Activated naive CD8-positive, alpha-beta T cell (primary cell): ENCODE measurements at regions not wholly inside any gene's neighbourhood (a gene's known extent, or its start where the extent isn't known, plus 50 kb on each side); places are given as distances from the start of the nearest gene placed in this dataset.

Experiments used
- H3K27ac Mint-ChIP-seq: one replicate; pipeline ENCODE4 v1.8.0; 2021; ENCODE audit warnings: mixed read lengths
- H3K27me3 Mint-ChIP-seq: one replicate; pipeline ENCODE4 v1.8.0; 2021; ENCODE audit warnings: mixed read lengths
- H3K36me3 Mint-ChIP-seq: one replicate; pipeline ENCODE4 v1.8.0; 2021; ENCODE audit warnings: mixed read lengths
- H3K4me1 Mint-ChIP-seq: one replicate; pipeline ENCODE4 v1.8.0; 2021; ENCODE audit warnings: low read depth, mixed read lengths
- H3K4me3 Mint-ChIP-seq: one replicate; pipeline ENCODE4 v1.8.0; 2021; ENCODE audit warnings: mild to moderate bottlenecking, mixed read lengths
- H3K9me3 Mint-ChIP-seq: one replicate; pipeline ENCODE4 v1.8.0; 2021; ENCODE audit warnings: low read depth, mixed read lengths

- Mint-ChIP-seq H3K27me3 (peaks cover 6% of the 10 kb centered on the region), H3K36me3 (no peaks in the 10 kb centered on the region), H3K9me3 (no peaks in the 10 kb centered on the region), H3K4me3 (no peak overlapping the region), H3K27ac (no peak overlapping the region), H3K4me1 (no peaks in the 10 kb centered on the region)
These were observed 93.1 kb upstream of the ANKRD1 start for GRCh38 chr10:91013985-91014384.

DNA sequence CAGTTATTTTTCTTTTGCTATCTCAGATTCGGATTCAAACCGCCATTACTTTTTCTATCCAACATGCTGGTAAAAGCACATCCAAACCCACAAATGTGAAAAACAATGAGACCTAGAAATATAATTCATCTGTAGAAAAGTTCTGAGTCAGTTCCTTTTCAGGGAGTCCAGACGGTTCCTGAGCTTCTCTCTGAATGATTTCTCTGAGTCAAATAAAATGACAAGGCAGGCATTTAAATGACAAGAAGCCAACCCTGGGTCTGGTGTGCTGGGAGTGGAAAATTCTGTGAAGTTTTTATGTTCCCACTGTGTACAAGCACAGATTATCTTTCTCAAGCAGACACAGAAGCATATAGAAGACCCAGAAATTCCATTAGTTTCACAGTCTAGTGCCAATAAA is 96.3 kb upstream of the ANKRD1 start:
- H3K4me1 Mint-ChIP-seq: no peaks in the 10 kb centered on the region
- H3K4me3 Mint-ChIP-seq: no peak overlapping the region
- no peaks in the 10 kb centered on the region for H3K36me3 Mint-ChIP-seq
- peaks cover 6% of the 10 kb centered on the region for H3K27me3 Mint-ChIP-seq
- no peaks in the 10 kb centered on the region for H3K9me3 Mint-ChIP-seq
- no peak overlapping the region for H3K27ac Mint-ChIP-seq

GRCh38 chr10:91021901-91022300 is 101.0 kb upstream of the ANKRD1 start:
- Mint-ChIP-seq H3K27me3 (no peaks in the 10 kb centered on the region), H3K4me3 (no peak overlapping the region), H3K4me1 (no peaks in the 10 kb centered on the region), H3K36me3 (no peaks in the 10 kb centered on the region), H3K9me3 (no peaks in the 10 kb centered on the region), H3K27ac (no peak overlapping the region)

GRCh38 chr10:91022390-91022789 is 101.5 kb upstream of the ANKRD1 start:
- Mint-ChIP-seq H3K27me3 (no peaks in the 10 kb centered on the region), H3K4me3 (no peak overlapping the region), H3K27ac (no peak overlapping the region), H3K4me1 (no peaks in the 10 kb centered on the region), H3K36me3 (no peaks in the 10 kb centered on the region), H3K9me3 (no peaks in the 10 kb centered on the region)

GRCh38 chr10:91022924-91023699 is 102.2 kb upstream of the ANKRD1 start:
- Mint-ChIP-seq H3K9me3 (no peaks in the 10 kb centered on the region), H3K27ac (no peak overlapping the region), H3K36me3 (no peaks in the 10 kb centered on the region), H3K27me3 (no peaks in the 10 kb centered on the region), H3K4me1 (no peaks in the 10 kb centered on the region), H3K4me3 (no peak overlapping the region)

DNA sequence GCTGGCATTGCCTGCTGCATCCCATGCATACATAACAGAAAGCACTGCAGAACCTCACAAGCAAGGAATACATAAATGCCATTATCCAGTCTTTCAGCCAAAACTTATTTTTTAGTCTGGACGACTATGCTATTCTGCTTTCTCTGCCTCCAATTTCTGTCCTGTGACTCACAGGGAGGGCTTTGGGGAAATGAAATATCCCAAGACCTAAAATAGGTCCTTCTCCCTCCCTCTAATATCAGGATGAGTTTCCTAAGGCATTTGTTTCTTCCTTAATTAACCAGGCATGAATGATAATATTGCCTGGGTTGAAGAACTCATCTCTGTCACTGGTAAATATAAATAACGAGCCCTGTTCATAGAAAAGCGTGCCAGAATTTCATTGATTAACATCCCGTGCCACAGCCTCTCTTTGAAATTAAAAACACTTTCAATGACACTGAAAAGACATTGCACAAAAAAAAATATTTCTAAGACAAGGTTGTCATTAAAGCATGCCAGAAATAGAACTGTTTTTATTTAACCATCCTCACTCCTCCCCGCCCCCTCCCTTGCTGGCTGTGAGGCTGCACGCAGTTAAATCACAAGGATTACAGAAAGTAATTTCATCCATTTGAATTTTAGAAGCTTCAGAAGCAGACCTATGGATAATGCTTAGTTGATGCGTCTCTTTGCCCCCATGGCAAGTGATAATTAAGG is 103.0 kb upstream of the ANKRD1 start:
- H3K36me3 Mint-ChIP-seq: no peaks in the 10 kb centered on the region
- no peaks in the 10 kb centered on the region for H3K4me1 Mint-ChIP-seq
- no peak overlapping the region for H3K4me3 Mint-ChIP-seq
- H3K9me3 Mint-ChIP-seq: no peaks in the 10 kb centered on the region
- no peak overlapping the region for H3K27ac Mint-ChIP-seq
- no peaks in the 10 kb centered on the region for H3K27me3 Mint-ChIP-seq

DNA sequence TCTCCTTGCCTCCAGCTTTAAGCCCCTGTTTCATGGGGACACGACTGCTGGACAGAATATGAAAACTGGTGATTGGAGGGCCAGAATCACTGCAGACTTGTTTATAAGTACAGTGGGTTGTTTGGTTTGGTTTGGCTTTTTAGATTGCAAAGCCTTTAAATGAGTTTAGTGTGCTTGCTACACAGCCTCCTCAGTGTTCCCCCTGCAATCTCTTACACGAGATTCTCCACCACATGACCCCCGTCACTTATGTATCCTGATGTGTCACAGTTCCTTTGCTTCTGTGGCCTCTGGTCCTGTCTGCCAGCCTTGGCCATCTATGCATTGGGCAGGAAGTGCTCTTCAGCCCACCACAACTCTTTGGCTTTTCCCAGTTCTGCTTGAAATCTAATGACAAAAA is 103.7 kb upstream of the ANKRD1 start:
- Mint-ChIP-seq H3K9me3 (no peaks in the 10 kb centered on the region), H3K4me3 (no peak overlapping the region), H3K4me1 (no peaks in the 10 kb centered on the region), H3K27ac (no peak overlapping the region), H3K36me3 (no peaks in the 10 kb centered on the region), H3K27me3 (no peaks in the 10 kb centered on the region)

DNA sequence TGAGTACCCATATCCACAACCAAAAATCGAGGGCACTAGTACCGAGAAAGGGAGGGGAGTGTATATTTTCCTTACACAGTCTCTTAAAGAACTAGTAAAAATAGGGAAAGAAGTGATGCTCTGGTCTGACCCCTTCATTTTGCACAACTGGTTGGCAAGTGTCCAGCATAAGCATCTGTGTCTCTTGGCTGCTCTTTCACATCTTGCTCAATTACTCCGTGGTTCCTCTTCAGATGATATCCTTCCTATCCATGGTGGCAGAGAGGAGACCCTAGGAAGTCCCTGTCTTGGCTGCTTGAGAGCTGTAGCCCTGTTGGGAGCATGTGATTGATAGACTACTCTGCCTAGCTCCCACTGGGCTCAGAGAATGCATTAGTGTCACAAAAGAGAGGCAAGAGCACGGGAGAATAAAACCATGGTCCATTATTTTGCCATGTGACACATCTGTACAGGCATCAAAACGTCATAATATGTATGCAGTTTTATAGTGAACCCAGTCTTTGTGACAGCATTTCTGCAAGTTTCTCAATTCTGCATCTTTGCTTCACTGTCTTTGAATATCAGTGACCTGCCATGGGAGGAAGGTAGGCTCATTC is 111.8 kb upstream of the ANKRD1 start:
- H3K4me3 Mint-ChIP-seq: no peak overlapping the region

GRCh38 chr10:91033324-91033950 is 112.5 kb upstream of the ANKRD1 start:
- Mint-ChIP-seq H3K27ac (peak overlapping the region; percentile 86), H3K4me1 (peaks cover 21% of the 10 kb centered on the region), H3K4me3 (peak overlapping the region; percentile 46), H3K9me3 (no peaks in the 10 kb centered on the region), H3K27me3 (no peaks in the 10 kb centered on the region), H3K36me3 (no peaks in the 10 kb centered on the region)

More for the DNA sequence above, 111.8 kb upstream of the ANKRD1 start:
- Mint-ChIP-seq H3K27ac (no peak overlapping the region), H3K36me3 (no peaks in the 10 kb centered on the region), H3K27me3 (no peaks in the 10 kb centered on the region), H3K4me1 (peaks cover 21% of the 10 kb centered on the region), H3K9me3 (no peaks in the 10 kb centered on the region)

GRCh38 chr10:91034042-91034441 is 113.2 kb upstream of the ANKRD1 start:
- peaks cover 21% of the 10 kb centered on the region for H3K4me1 Mint-ChIP-seq
- H3K4me3 Mint-ChIP-seq: peak overlapping the region; percentile 46
- H3K27ac Mint-ChIP-seq: peak overlapping the region; percentile 86

DNA sequence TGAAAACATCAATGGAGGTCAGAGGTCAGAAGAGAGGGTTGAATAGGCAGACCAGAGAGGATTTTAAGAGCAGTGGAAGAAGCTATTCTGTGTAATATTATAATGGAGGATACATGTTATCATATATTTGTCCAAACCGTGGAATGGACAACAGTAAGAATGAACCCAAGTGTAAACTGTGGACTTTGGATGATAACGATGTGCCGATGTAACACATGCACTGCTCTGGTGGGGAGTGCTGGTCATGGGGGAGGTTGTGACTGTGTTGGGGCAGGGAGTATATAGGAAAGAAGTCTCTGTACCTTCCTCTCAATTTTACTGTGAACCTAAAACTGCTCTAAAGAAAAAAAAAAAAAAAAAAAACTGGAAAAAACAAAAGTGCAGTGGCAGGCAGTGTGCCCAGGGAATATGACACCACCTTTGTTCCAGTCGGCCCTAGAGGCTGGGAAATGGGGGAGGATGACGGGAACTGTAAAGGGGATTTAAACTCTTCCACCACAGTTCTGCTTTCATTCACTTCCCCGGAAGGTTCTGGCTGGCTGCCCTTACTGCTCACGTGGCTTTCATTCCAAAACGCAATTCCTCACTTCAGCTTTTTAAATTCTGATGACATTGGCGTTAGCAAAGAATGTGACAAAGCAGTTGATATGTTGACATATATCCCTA is 113.7 kb upstream of the ANKRD1 start:
- peak overlapping the region; percentile 86 for H3K27ac Mint-ChIP-seq
- H3K27me3 Mint-ChIP-seq: no peaks in the 10 kb centered on the region
- no peaks in the 10 kb centered on the region for H3K9me3 Mint-ChIP-seq
- peak overlapping the region; percentile 46 for H3K4me3 Mint-ChIP-seq
- H3K36me3 Mint-ChIP-seq: no peaks in the 10 kb centered on the region
- peaks cover 21% of the 10 kb centered on the region for H3K4me1 Mint-ChIP-seq

More at GRCh38 chr10:91034042-91034441, 113.2 kb upstream of the ANKRD1 start:
- Mint-ChIP-seq H3K27me3 (no peaks in the 10 kb centered on the region), H3K9me3 (no peaks in the 10 kb centered on the region), H3K36me3 (no peaks in the 10 kb centered on the region)

DNA sequence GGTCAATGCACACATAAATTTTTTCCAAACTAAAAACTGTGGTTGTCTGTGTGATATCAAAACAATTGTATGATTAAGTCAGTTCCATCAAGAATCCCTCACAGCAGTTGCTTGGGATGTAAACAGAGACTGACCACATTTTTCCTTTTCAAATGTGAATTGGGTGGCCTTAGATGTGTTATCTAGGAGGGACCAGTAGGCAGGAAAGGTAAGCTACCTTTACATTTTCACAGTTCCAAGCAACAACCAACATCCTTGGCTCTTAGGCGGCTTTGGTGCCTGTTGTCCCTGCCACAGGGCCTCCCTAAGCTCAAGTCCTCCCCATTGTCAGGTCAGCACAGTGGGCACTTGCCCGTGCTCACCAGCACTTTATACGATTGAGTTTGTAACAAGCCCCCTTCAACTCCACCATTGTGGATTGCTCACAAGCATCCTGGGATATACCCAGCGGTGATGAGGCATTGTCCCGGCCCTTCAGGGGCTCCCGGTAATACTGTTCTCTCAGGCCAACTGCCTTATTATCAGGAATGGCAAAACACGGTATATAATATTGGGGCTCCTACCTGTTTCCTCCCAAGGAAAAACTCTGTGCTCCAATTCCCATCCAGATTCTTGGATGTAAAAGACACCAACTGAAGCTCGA is 114.9 kb upstream of the ANKRD1 start:
- Mint-ChIP-seq H3K4me3 (no peak overlapping the region), H3K36me3 (peaks cover 2% of the 10 kb centered on the region), H3K27ac (no peak overlapping the region), H3K27me3 (no peaks in the 10 kb centered on the region), H3K9me3 (no peaks in the 10 kb centered on the region), H3K4me1 (peaks cover 21% of the 10 kb centered on the region)

- Mint-ChIP-seq H3K27ac (no peak overlapping the region), H3K4me1 (peaks cover 21% of the 10 kb centered on the region), H3K36me3 (peaks cover 2% of the 10 kb centered on the region), H3K9me3 (no peaks in the 10 kb centered on the region), H3K4me3 (no peak overlapping the region), H3K27me3 (no peaks in the 10 kb centered on the region)
These were observed 116.0 kb upstream of the ANKRD1 start for GRCh38 chr10:91036807-91037411.

DNA sequence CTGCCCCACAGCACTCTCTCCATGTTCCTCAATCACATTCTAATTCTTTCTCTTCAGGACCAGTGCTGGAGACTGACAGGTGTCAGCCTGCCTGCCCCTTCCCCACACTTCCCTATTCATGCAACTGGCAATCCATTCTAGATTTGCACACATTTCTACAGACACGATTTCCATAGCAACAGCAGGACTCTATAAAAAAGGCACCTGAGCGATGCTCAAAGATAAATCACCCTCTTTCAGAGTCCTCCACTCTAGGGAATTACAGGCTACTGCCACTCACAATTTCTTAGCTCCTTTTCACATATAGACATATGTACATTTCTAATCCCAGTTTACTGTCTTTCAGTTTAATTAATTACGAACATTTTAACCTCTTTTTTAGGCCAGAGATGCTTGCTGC is 118.1 kb upstream of the ANKRD1 start:
- Mint-ChIP-seq H3K27me3 (no peaks in the 10 kb centered on the region), H3K4me3 (no peak overlapping the region), H3K27ac (no peak overlapping the region)

More for the DNA sequence above, 118.1 kb upstream of the ANKRD1 start:
- H3K4me1 Mint-ChIP-seq: peaks cover 10% of the 10 kb centered on the region
- no peaks in the 10 kb centered on the region for H3K9me3 Mint-ChIP-seq
- peaks cover 2% of the 10 kb centered on the region for H3K36me3 Mint-ChIP-seq
